ENCODE measurements at regions not wholly inside any gene's neighbourhood (a gene's known extent, or its start where the extent isn't known, plus 50 kb on each side); places are given as distances from the start of the nearest gene placed in this dataset.
"Not testable (repeated sequence)": the region's sequence is repeated elsewhere in the genome, so short reads cannot be mapped to it uniquely, and the experiment has no call there.

DNA sequence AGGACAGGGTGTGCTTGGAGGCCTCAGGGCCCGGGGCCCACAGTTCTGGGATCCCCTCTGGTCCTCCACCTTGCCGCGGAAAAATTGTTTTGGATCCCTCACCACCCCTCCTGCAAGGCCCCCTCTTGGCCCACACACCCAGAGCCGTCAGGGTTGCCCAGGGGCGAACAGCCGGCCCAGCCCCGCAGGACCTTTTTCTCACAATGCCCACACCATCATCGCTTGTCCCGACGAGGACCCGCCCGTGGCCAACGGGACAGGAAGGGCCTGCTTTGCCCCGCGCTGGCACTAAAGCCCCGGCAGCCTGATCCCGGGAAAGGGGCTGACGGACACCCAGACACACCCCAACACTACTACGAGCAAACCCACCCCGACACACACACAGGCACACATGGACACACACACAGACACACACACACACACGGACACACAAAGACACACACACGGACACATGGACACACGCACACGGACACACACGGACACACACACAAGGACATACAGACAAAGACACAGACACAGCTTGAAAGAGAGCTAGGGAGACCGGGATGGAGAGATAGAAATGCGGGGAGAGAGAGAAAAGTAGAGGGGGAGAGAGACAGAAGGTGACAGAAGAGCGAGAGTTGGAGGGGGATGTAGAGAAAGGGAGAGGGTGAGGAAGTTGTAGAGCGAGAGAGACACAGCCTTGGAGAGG is 1493.5 kb upstream of the DEFB115 start:
- DNase-seq = no peak

DNA sequence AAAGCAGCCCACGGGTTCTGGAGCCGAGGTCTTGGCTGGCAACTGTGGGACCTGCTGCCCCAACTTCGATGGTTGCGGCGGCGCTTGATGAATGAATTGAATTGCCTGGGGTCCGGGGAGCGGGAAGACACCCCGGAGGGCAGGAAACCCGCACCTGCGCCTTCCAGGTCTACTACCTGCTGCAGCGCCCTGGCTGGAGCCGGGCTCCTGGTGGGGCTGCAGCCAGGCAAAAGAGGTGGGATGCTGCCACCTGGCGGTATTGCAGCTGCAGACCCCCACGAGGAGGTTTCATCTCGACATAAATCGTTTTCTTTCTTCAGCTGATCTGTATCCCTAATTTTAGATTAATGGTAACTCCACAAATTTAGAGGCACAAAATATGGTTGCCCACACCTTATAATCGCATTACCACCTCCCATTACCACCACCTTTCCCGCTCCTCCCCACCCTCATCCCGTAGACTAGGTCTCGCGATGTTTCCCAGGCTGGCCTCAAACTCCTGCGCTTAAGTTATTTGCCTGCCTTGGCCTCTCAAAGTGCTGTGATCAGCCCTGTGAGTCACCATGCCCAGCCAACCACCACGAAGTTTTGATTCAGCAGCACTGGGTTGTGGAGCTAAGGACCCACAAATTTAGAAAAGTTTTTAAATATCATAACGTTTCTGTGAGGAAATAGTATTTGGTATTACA is 1492.4 kb upstream of the DEFB115 start:
- not testable (repeated sequence) for DNase-seq

DNA sequence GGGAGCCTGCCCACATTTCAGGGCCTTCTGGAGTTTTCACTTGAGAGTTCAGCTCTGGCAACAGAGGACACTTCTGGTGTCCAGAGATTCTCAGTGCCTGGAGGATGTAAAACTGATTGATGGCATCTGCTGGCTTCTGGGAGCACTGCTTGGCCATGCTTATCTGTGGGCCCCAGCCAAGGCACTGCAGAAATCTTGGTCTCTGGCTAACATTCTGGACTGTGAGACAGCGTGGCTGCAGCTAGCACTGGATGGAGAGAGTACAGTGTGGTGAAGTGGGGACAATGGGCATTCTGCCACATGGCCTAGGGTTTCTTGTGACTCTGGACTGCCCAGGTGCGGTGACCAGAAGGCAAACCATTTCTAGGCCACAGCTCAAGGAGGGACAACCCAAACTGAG is 1479.4 kb upstream of the DEFB115 start:
- DNase-seq = not testable (repeated sequence)

DNA sequence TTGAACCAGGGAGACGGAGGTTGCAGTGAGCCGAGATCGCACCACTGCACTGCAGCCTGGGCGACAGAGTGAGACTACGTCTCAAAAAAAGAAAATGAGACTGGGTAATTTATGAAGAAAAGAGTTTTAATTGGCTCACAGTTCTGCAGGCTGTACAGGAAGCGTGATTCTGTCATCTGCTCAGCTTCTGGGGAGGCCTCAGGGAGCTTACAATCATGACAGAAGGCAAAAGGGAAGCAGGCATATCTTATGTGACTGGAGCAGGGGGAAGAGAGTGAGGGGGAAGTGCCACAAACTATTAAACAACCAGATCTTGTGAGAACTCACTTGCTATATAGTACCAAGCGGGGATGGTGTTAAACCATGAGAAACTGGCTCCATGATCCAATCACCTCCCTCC is 1476.2 kb upstream of the DEFB115 start:
- not testable (repeated sequence) for DNase-seq

DNA sequence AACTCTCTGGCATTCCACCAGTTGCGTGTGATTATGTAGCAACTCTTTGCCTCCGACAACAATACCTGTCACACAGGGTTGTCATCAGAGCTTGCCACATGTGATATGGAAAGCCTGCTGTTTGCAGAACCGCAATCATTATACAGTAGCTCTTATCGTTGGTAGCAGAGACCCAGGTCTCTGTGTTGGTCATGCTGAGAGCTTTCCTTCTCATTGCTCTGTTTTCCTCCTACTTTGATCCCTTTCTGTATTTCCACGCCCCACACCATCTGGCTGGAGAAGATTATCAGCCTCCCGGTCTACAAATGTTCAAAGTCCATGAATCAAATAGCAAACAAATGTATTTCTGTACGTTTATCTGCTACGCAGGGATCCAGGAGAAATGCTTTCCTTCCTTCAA is 1475.6 kb upstream of the DEFB115 start:
- not testable (repeated sequence) for DNase-seq

DNA sequence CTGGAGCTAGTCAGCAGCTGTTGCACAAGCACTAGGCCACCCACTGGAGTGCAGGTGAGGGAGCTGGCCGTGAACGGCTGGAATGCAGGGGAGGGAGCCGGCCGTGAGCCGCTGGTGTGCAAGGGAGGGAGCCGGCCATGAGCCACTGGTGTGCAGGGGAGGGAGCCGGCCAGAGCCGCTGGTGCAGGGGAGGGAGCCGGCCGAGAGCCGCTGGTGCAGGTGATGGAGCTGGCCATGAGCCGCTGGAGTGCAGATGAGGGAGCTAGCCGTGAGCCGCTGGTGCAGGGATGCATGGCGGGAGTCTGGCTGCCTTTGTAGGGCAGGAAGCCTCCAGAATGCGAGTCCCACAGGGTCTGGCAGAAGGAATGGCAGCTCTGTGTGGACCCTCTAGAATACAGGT is 1470.0 kb upstream of the DEFB115 start:
- DNase-seq = not testable (repeated sequence)

DNA sequence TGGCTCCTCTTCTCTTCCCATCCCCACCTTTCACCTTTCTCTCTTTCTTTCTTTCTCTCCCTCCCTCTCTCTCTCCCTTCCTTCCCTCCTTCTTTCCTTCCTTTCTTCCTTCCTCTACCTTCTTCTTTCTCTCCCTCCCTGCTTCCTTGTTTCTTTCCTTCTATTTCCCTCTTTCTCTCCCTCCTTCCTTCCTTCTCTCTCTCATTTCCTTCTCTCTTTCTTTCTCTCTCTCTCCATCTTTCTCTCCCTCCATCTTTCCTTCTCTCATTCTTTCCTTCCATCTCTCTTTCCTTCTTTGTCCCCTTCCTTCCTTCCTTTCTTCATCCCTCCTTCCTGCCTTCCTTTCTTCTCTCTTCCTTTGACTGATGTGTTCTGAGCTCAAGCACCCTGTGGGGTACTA is 1467.0 kb upstream of the DEFB115 start:
- no peak for DNase-seq

DNA sequence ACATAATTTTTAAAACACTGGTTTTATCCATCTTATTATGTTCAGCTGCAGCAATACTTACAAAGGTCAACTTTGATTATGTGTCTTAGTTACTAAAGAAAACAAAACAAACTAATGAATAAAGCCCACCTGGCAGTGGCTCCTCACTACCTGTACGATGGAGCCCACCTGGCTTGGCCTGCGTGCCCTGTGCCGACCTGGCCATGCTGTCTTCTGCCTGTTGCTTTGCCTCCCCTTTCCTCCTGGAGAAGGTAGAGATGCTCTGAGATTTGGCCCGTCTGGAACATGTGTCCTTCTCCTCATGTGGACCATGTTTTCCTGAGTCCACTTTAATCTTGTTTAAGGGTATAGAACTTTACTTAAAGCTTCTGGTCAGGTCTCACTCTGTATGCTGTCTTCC is 1426.0 kb upstream of the DEFB115 start:
- not testable (repeated sequence) for DNase-seq

DNA sequence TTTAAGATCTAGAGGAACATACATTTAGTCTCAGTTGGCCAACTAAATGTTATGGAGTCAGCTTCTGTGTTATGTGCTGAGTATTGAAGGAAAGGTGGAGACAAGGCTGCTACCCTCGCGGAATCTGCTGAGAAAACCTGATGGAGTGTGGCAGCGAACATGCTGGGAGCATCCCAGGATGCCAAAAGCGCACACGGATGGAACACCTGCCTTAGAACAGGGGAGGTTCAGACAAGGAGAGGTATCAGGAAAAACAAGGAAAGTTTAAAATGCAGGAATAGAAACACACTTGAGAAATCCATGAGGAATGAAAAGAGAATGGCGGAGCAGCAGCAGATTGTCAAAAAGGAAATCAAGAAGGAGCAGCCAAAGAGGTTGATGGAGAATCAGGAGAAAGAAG is 1389.5 kb upstream of the DEFB115 start:
- not testable (repeated sequence) for DNase-seq

DNA sequence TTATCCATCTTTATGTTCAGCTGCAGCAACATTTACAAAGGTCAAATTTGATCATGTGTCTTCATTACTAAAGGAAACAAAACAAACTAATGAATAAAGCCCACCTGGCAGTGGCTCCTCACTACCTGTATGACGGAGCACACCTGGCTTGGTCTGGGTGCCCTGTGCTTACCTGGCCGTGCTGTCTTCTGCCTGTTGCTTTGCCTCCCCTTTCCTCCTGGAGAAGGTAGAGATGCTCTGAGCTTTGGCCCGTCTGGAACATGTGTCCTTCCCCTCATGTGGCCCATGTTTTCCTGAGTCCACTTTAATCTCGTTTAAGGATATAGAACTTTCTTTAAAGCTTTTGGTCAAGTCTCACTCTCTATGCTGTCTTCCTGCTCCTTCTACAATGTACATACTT is 1388.8 kb upstream of the DEFB115 start:
- not testable (repeated sequence) for DNase-seq

DNA sequence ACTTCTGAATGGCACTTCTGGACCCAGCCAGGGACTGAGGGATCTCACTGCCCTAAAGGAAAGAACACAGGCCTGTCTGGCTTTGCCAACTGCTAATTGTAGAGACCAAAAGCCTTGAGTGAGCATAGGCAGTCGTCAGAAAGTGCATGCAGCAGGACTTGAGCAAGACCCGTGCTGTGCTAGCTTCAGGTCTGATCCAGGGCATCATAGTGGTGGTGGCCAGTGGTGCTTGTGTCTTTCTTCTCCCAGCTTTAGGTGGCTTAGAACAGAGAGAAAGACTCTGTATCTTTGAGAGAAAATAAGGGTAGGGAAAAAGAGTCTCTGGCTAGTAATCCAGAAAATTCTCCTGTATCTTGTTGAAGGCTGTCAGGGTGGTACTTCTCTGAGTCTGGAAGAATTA is 1385.6 kb upstream of the DEFB115 start:
- DNase-seq = not testable (repeated sequence)

DNA sequence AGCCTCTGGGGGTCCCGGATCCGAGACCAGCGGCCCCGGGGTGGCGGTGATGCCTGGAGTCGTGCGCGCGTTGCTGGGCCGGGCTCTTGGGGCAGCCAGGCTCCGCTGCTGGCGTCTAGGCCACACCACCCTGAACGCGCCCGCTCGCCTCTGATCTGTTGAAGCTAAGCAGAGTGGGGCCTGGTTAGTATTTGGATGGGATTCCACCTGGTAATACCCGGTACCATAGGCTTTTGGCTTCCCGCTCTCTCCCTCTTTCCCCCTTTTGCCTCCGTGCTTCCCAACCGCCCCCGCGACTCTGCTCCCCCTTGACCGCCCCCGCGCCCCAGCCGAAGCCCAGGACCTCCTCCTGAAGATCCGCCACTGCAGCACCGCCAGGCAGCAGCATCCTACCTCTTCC is 1383.5 kb upstream of the DEFB115 start:
- DNase-seq = peak; percentile 5 to 9

DNA sequence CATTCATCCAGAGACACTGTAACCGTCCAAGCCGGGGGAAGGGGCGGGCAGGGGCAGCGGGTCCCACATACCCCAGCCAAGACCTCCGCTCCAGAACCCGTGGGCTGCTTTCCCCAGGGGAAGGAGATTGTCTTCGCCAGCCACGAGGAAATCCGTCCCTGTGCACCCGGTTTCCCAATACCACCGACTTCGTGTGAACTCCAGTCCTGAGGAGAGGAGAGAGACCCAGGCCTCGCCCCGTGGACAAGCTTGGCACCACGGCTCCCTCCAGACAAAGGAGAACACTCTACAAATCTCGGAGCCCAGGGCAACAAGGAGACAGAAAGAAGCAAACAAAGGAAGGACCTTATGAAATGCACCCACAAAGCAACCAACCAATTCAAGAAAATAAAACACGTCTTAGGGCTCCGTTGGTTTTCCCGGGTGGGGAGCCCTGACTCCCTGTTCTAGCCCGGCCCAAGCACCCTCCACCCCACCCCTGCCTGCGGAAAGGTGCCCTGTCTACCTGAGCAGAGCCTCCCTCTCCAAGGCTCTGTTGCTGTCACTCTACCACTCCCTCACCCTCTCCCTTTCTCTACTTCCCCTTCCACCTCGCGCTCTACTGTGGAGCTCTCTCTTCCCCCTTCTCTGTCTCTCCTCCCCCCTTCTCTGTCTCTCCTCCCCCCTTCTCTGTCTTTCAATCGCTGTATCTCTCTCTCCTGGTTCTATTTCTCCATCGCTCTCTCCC is 1382.8 kb upstream of the DEFB115 start:
- no peak for DNase-seq

DNA sequence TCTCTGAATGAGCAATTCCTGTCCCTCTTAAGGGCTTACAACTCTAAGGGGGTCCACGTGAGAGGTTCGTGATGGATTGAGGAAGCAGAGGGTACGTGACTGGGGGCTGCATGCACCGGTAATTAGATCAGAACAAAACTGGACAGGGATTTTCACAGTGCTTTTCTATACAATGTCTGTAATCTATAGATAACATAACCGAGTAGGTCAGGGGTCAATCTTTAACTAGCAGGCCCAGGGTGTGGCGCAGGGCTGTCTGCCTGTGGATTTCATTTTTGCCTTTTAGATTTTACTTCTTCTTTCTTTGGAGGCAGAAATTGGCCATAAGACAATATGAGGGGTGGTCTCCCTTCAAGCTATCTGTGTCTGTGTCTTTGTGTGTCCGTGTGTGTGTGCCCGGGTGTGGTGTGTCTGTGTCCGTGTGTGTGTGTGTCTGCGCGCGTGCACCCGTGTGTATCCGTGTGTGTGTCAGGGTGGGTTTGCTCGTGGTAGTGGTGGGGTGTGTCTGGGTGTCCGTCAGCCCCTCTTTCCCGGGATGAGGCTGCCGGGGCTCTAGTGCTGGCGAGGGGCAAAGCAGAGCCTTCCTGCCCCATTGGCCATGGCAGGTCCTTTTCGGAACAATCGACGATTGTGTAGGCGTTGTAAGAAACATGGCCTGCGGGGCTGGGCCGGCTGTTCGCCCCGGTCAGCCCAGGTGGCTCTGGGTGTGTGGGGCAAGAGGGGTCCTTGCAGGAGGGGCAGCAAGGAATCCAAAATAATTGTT is 1382.0 kb upstream of the DEFB115 start:
- DNase-seq = not testable (repeated sequence)

DNA sequence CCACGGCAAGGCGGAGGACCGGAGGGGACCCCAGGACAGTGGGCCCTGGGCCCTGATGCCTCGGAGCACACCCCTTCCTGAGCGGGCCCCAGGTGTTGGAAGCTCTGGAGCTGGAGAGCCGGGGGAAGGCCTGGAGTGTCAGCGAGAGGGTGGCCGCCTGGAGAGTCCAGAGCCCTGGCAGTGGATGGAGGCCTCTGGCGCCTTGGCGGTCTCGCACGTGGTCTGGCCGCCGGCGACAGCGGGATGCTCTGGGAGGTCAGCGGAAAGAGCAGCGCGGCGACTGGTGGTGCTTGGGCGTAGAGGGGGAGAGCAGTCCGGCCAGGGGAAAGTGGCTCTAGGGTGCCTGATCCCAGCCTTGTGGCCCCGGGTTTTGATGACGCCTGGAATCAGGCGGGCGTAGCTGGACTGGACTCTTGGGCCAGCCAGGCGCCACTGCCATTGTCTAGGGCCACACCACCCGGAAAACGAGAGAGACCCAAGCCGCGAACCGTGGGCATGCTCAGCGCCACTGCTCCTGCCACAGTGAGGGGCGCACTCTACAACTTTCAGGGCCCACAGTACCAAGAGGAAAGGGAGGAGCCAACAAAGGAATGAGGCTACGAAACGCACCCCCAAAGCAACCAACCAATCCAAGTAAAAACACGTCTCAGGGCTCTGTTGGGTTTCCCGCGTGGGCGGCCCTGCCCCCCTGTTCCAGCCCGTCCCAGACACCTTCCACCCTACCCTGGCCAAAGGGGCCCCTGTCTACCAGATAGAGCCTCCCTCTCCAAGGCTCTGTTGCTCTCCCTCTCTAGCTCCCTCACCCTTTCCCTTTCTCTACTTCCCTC is 1381.2 kb upstream of the DEFB115 start:
- DNase-seq = not testable (repeated sequence)

DNA sequence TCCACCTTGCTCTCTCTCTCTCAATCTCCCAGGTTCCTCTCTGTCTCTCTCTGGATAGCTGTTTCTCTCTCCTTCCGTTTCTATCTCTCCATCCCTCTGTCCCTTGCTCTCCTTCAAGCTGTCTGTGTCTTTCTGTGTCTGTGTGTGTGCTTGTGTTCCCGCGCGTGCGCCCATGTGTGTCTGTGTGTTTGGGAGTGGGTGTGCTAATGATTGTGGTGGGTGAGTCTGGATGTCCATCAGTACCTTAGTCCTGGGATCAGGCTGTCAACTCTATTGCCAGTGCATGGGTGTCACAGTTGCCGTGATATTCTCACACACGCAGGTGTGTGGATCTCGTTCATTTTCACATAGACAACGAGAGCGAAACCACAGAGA is 1380.6 kb upstream of the DEFB115 start:
- DNase-seq = no peak

DNA sequence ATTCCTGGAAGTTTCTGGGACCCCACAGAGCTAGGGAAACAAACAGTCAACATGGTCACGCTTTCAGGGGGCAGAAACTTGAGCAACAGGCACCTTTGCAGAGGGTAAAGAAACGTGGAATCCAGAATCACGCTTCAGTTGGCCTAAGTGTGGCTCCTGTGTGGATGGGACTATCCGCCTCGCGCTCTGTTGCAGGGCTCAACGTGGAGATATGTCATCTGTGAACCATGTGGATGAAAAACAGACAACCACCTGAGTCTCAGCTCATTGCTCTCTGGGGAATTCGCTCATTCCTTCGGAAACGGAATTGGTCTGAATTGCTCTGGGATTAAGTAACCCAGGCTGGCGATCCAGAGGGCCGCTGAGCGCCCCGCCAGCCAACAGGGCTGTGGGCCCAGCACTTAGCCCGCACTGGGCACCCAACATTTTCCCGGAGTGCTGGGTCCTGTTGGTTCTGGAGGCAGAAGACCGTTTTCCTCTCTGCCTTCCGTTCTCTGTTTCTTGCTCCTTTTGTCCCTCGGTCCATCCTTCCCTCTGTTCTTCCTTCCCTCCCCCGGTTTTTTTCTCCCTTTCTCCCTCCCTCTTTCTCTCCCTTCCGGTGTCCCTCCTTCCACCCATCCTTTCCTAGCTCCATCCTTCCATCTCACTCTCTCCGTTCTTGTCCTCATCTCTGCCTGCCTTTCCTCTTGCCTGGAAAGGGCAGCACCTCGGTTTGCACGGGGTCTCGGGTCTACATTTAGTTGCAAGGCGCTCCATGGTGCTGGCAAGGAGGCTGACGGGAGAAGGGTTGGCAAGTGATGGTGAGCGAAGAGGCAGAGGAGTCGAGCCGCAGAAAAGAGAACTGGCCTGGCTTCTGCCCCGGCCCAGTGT is 1379.8 kb upstream of the DEFB115 start:
- DNase-seq = not testable (repeated sequence)

DNA sequence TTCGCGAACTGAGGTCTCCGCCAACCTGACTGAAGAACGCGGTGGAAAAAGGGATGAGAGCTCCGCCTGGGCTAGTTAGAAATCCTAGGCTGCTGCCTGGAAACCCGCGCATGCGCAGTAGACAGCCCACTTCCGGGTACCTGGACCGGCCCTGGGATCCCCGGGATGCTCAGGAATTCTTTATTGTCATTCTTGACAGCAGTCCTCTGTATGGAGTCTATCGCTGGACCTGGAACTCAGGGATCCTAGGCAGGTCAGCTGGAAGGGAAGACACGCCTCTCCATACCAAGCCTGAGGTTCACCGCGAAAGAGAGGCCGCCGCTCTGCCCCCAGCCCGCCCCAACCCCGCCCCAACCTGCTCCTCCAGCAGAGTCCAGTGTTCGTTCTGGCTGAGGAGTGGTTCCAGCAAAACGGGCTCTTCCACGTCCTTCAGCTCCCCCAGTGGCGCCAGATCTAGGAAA is 1379.2 kb upstream of the DEFB115 start:
- no peak for DNase-seq

DNA sequence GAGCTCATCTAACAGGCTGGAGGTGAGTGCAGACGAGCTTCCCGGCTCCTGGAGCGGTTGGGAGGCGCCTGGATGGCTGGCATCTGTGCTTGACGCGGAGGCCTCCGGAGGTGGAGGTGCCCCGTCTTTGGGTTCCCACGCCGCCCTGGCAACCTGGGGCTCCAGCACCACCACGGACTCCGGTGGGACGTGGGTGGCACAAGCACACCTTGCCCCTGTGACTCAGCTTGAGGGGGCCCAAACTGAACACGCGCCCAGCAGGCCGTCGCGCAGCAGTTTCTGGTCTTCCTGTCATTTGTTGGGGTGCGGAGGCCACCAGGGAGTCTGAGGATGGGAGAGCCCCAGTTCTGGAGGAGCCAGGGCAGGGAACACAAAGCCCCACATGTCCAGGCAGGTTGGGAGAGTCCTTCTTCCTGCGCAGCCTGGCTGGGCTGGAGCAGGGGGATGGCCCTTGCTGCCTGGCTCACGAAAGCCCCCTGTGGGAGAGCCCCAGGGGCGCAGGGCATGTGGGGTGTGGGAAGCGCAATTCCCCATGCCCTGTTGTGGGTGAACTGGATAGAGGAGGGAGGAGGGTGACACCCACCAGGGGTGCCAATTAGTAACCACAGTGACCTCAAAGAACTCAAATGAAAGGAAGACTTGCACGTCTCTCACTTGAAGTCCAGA is 1378.6 kb upstream of the DEFB115 start:
- DNase-seq = no peak

DNA sequence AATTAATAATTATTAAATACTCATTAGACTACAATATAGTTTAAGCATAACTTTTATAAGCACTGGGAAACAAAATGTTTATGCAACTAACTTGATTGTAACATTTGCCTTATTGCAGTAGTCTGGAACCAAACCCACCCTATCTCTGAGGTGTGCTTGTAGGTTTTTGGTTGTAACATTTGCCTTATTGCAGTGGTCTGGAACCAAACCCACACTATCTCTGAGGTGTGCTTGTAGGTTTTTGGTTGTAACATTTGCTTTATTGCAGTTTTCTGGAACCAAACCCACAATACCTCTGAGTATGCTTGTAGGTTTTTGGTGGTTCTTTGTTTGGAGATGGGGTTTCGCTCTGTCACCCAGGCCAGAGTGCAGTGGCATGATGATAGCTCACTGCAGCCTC is 1376.4 kb upstream of the DEFB115 start:
- DNase-seq = not testable (repeated sequence)

All from inflammatory macrophage treated with lipopolysaccharide for 1 hour (primary cell).